ENCODE measurements at regions not wholly inside any gene's neighbourhood (a gene's known extent, or its start where the extent isn't known, plus 50 kb on each side); places are given as distances from the start of the nearest gene placed in this dataset.

GRCh38 chr6:168369786-168370185 is 50.2 kb upstream of the DACT2 start:
- no peaks in the 10 kb centered on the region for H3K9me3 Mint-ChIP-seq (ENCODE audit: unreplicated experiment)
- H3K36me3 Mint-ChIP-seq (ENCODE audit: unreplicated experiment), result no peaks in the 10 kb centered on the region
- H3K4me1 Mint-ChIP-seq (ENCODE audit: unreplicated experiment), result peaks cover 3% of the 10 kb centered on the region
- peaks cover 3% of the 10 kb centered on the region for H3K27me3 Mint-ChIP-seq (ENCODE audit: unreplicated experiment)
- no peak for DNase-seq (ENCODE audit: extremely low spot score, unreplicated experiment)
- no peak overlapping the region for H3K27ac Mint-ChIP-seq (ENCODE audit: unreplicated experiment)
- TF ChIP-seq CTCF (IDR thresholded peaks at IDR 0.05), result no peak
- H3K4me3 Mint-ChIP-seq (ENCODE audit: unreplicated experiment), result no peak overlapping the region

- DNase-seq (ENCODE audit: extremely low spot score, unreplicated experiment), result peak; percentile 92
- H3K36me3 Mint-ChIP-seq (ENCODE audit: unreplicated experiment), result no peaks in the 10 kb centered on the region
- peaks cover 3% of the 10 kb centered on the region for H3K4me1 Mint-ChIP-seq (ENCODE audit: unreplicated experiment)
- no peak overlapping the region for H3K4me3 Mint-ChIP-seq (ENCODE audit: unreplicated experiment)
- peaks cover 6% of the 10 kb centered on the region for H3K27me3 Mint-ChIP-seq (ENCODE audit: unreplicated experiment)
- no peak overlapping the region for H3K27ac Mint-ChIP-seq (ENCODE audit: unreplicated experiment)
- TF ChIP-seq CTCF (IDR thresholded peaks at IDR 0.05), result peak; percentile 97
- H3K9me3 Mint-ChIP-seq (ENCODE audit: unreplicated experiment), result no peaks in the 10 kb centered on the region
Measured at GRCh38 chr6:168370310-168370991, 50.9 kb upstream of the DACT2 start.

- H3K4me3 Mint-ChIP-seq (ENCODE audit: unreplicated experiment), result no peak overlapping the region
- H3K9me3 Mint-ChIP-seq (ENCODE audit: unreplicated experiment), result no peaks in the 10 kb centered on the region
- DNase-seq (ENCODE audit: extremely low spot score, unreplicated experiment), result no peak
- H3K4me1 Mint-ChIP-seq (ENCODE audit: unreplicated experiment), result peaks cover 3% of the 10 kb centered on the region
- no peak overlapping the region for H3K27ac Mint-ChIP-seq (ENCODE audit: unreplicated experiment)
- H3K27me3 Mint-ChIP-seq (ENCODE audit: unreplicated experiment), result peaks cover 6% of the 10 kb centered on the region
- TF ChIP-seq CTCF (IDR thresholded peaks at IDR 0.05), result no peak
- H3K36me3 Mint-ChIP-seq (ENCODE audit: unreplicated experiment), result no peaks in the 10 kb centered on the region
Measured at GRCh38 chr6:168371185-168371584, 51.6 kb upstream of the DACT2 start.

- no peak for TF ChIP-seq CTCF (IDR thresholded peaks at IDR 0.05)
- Mint-ChIP-seq H3K27ac (ENCODE audit: unreplicated experiment) (no peak overlapping the region), H3K4me1 (ENCODE audit: unreplicated experiment) (peaks cover 3% of the 10 kb centered on the region), H3K36me3 (ENCODE audit: unreplicated experiment) (no peaks in the 10 kb centered on the region), H3K9me3 (ENCODE audit: unreplicated experiment) (no peaks in the 10 kb centered on the region), H3K27me3 (ENCODE audit: unreplicated experiment) (peaks cover 6% of the 10 kb centered on the region), H3K4me3 (ENCODE audit: unreplicated experiment) (no peak overlapping the region)
- no peak for DNase-seq (ENCODE audit: extremely low spot score, unreplicated experiment)
Measured at GRCh38 chr6:168371618-168371980, 52.0 kb upstream of the DACT2 start.

- TF ChIP-seq CTCF (IDR thresholded peaks at IDR 0.05), result no peak
- Mint-ChIP-seq H3K9me3 (ENCODE audit: unreplicated experiment) (no peaks in the 10 kb centered on the region), H3K4me3 (ENCODE audit: unreplicated experiment) (no peak overlapping the region), H3K27ac (ENCODE audit: unreplicated experiment) (no peak overlapping the region), H3K4me1 (ENCODE audit: unreplicated experiment) (peaks cover 3% of the 10 kb centered on the region), H3K36me3 (ENCODE audit: unreplicated experiment) (no peaks in the 10 kb centered on the region), H3K27me3 (ENCODE audit: unreplicated experiment) (peaks cover 6% of the 10 kb centered on the region)
- DNase-seq (ENCODE audit: extremely low spot score, unreplicated experiment), result no peak
Measured at GRCh38 chr6:168371981-168372711, 52.6 kb upstream of the DACT2 start.
